ENCODE measurements at regions not wholly inside any gene's neighbourhood (a gene's known extent, or its start where the extent isn't known, plus 50 kb on each side); places are given as distances from the start of the nearest gene placed in this dataset.

GRCh38 chr9:28656727-28657126 lies 1083.4 kb upstream of the C9orf72 start:
- Mint-ChIP-seq H3K4me1 (peaks cover 0 to 3% of the 10 kb centered on the region in 2 donors), H3K36me3 (peaks cover 0 to 6% (median 0%) of the 10 kb centered on the region in 3 donors), H3K27me3 (ENCODE audit: low read depth in 3 of 3) (peaks cover 0 to 3% (median 0%) of the 10 kb centered on the region in 3 donors), H3K9me3 (peaks cover 1 to 14% (median 6%) of the 10 kb centered on the region in 6 donors), H3K27ac (no peak overlapping the region), H3K4me3 (no peak overlapping the region)
- DNase-seq = no peak

- no peaks in the 10 kb centered on the region for H3K4me1 Mint-ChIP-seq
- H3K27me3 Mint-ChIP-seq (ENCODE audit: low read depth in 3 of 3) = peaks cover 0 to 3% (median 0%) of the 10 kb centered on the region in 3 donors
- H3K27ac Mint-ChIP-seq = peak overlapping the region in 1 of 6 donors; percentile 22
- peaks cover 0 to 15% (median 7%) of the 10 kb centered on the region in 6 donors for H3K9me3 Mint-ChIP-seq
- no peak overlapping the region for H3K4me3 Mint-ChIP-seq
- no peak for DNase-seq
- peaks cover 0 to 3% (median 0%) of the 10 kb centered on the region in 3 donors for H3K36me3 Mint-ChIP-seq
These were observed 1088.6 kb upstream of the C9orf72 start for GRCh38 chr9:28661853-28662252.

GRCh38 chr9:28662675-28663074 lies 1089.4 kb upstream of the C9orf72 start:
- H3K36me3 Mint-ChIP-seq = peaks cover 0 to 3% (median 0%) of the 10 kb centered on the region in 3 donors
- H3K4me3 Mint-ChIP-seq = no peak overlapping the region
- H3K4me1 Mint-ChIP-seq = peaks cover 0 to under 1% of the 10 kb centered on the region in 2 donors
- no peak overlapping the region for H3K27ac Mint-ChIP-seq
- H3K27me3 Mint-ChIP-seq (ENCODE audit: low read depth in 3 of 3) = peaks cover 0 to 3% (median 0%) of the 10 kb centered on the region in 3 donors
- no peak for DNase-seq
- H3K9me3 Mint-ChIP-seq = peaks cover 0 to 15% (median 5%) of the 10 kb centered on the region in 6 donors

- Mint-ChIP-seq H3K27ac (no peak overlapping the region), H3K4me3 (peak overlapping the region in 1 of 5 donors; percentile 33), H3K9me3 (peaks cover 2 to 21% (median 5%) of the 10 kb centered on the region in 6 donors), H3K27me3 (ENCODE audit: low read depth in 3 of 3) (no peaks in the 10 kb centered on the region), H3K36me3 (no peaks in the 10 kb centered on the region), H3K4me1 (peaks cover 5 to 8% of the 10 kb centered on the region in 2 donors)
- DNase-seq = no peak
These were observed 1094.9 kb upstream of the C9orf72 start for GRCh38 chr9:28668158-28668557.

- H3K9me3 Mint-ChIP-seq = peaks cover 2 to 14% (median 4%) of the 10 kb centered on the region in 6 donors
- no peaks in the 10 kb centered on the region for H3K36me3 Mint-ChIP-seq
- H3K27me3 Mint-ChIP-seq (ENCODE audit: low read depth in 3 of 3) = no peaks in the 10 kb centered on the region
- H3K4me1 Mint-ChIP-seq = peaks cover 5 to 8% of the 10 kb centered on the region in 2 donors
- H3K4me3 Mint-ChIP-seq = no peak overlapping the region
- DNase-seq = no peak
- H3K27ac Mint-ChIP-seq = no peak overlapping the region
These were observed 1097.7 kb upstream of the C9orf72 start for GRCh38 chr9:28671000-28671399.

GRCh38 chr9:28678097-28678496 lies 1104.8 kb upstream of the C9orf72 start:
- Mint-ChIP-seq H3K4me1 (no peaks in the 10 kb centered on the region), H3K36me3 (peaks cover 0 to 2% (median 0%) of the 10 kb centered on the region in 3 donors), H3K4me3 (no peak overlapping the region), H3K9me3 (peaks cover 2 to 11% (median 4%) of the 10 kb centered on the region in 6 donors), H3K27ac (no peak overlapping the region), H3K27me3 (ENCODE audit: low read depth in 3 of 3) (no peaks in the 10 kb centered on the region)
- DNase-seq = no peak

- H3K27ac Mint-ChIP-seq = no peak overlapping the region
- peaks cover 0 to 4% (median 0%) of the 10 kb centered on the region in 3 donors for H3K27me3 Mint-ChIP-seq (ENCODE audit: low read depth in 3 of 3)
- no peaks in the 10 kb centered on the region for H3K4me1 Mint-ChIP-seq
- DNase-seq = no peak
- H3K9me3 Mint-ChIP-seq = peaks cover 0 to 29% (median 13%) of the 10 kb centered on the region in 6 donors
- no peak overlapping the region for H3K4me3 Mint-ChIP-seq
- H3K36me3 Mint-ChIP-seq = peaks cover 0 to 4% (median 3%) of the 10 kb centered on the region in 3 donors
These were observed 1114.9 kb upstream of the C9orf72 start for GRCh38 chr9:28688172-28688571.

- H3K36me3 Mint-ChIP-seq = peaks cover 0 to 3% (median 0%) of the 10 kb centered on the region in 3 donors
- no peaks in the 10 kb centered on the region for H3K27me3 Mint-ChIP-seq (ENCODE audit: low read depth in 3 of 3)
- H3K4me1 Mint-ChIP-seq = no peaks in the 10 kb centered on the region
- no peak overlapping the region for H3K4me3 Mint-ChIP-seq
- H3K9me3 Mint-ChIP-seq = peaks cover 1 to 26% (median 12%) of the 10 kb centered on the region in 6 donors
- no peak overlapping the region for H3K27ac Mint-ChIP-seq
- no peak for DNase-seq
These were observed 1118.7 kb upstream of the C9orf72 start for GRCh38 chr9:28692012-28692411.

GRCh38 chr9:28696960-28697359 lies 1123.7 kb upstream of the C9orf72 start:
- H3K9me3 Mint-ChIP-seq = peaks cover 4 to 47% (median 28%) of the 10 kb centered on the region in 6 donors
- H3K27ac Mint-ChIP-seq = no peak overlapping the region
- no peak for DNase-seq
- no peaks in the 10 kb centered on the region for H3K27me3 Mint-ChIP-seq (ENCODE audit: low read depth in 3 of 3)
- no peaks in the 10 kb centered on the region for H3K4me1 Mint-ChIP-seq
- peaks cover 0 to 3% (median 0%) of the 10 kb centered on the region in 3 donors for H3K36me3 Mint-ChIP-seq
- no peak overlapping the region for H3K4me3 Mint-ChIP-seq

- Mint-ChIP-seq H3K36me3 (peaks cover 0 to 5% (median 0%) of the 10 kb centered on the region in 3 donors), H3K4me3 (no peak overlapping the region), H3K27me3 (ENCODE audit: low read depth in 3 of 3) (no peaks in the 10 kb centered on the region), H3K4me1 (no peaks in the 10 kb centered on the region), H3K9me3 (peaks cover 9 to 51% (median 39%) of the 10 kb centered on the region in 6 donors), H3K27ac (no peak overlapping the region)
- DNase-seq = no peak
These were observed 1126.4 kb upstream of the C9orf72 start for GRCh38 chr9:28699632-28700031.

GRCh38 chr9:28707616-28708015 lies 1134.3 kb upstream of the C9orf72 start:
- no peak for DNase-seq
- H3K27me3 Mint-ChIP-seq (ENCODE audit: low read depth in 3 of 3) = peaks cover 0 to 1% (median 0%) of the 10 kb centered on the region in 3 donors
- no peaks in the 10 kb centered on the region for H3K4me1 Mint-ChIP-seq
- H3K36me3 Mint-ChIP-seq = peaks cover 0 to 5% (median 5%) of the 10 kb centered on the region in 3 donors
- H3K4me3 Mint-ChIP-seq = no peak overlapping the region
- H3K27ac Mint-ChIP-seq = no peak overlapping the region
- H3K9me3 Mint-ChIP-seq = peaks cover 5 to 34% (median 21%) of the 10 kb centered on the region in 6 donors

GRCh38 chr9:28714188-28714587 lies 1140.9 kb upstream of the C9orf72 start:
- no peaks in the 10 kb centered on the region for H3K36me3 Mint-ChIP-seq
- H3K4me3 Mint-ChIP-seq = no peak overlapping the region
- peaks cover 0 to 16% (median 5%) of the 10 kb centered on the region in 6 donors for H3K9me3 Mint-ChIP-seq
- no peaks in the 10 kb centered on the region for H3K27me3 Mint-ChIP-seq (ENCODE audit: low read depth in 3 of 3)
- no peak for DNase-seq
- no peaks in the 10 kb centered on the region for H3K4me1 Mint-ChIP-seq
- no peak overlapping the region for H3K27ac Mint-ChIP-seq

GRCh38 chr9:28718226-28718625 lies 1144.9 kb upstream of the C9orf72 start:
- Mint-ChIP-seq H3K4me1 (no peaks in the 10 kb centered on the region), H3K36me3 (no peaks in the 10 kb centered on the region), H3K9me3 (peaks cover 0 to 11% (median 4%) of the 10 kb centered on the region in 6 donors), H3K4me3 (no peak overlapping the region), H3K27ac (no peak overlapping the region), H3K27me3 (ENCODE audit: low read depth in 3 of 3) (no peaks in the 10 kb centered on the region)
- no peak for DNase-seq

- no peak for DNase-seq
- Mint-ChIP-seq H3K27me3 (ENCODE audit: low read depth in 3 of 3) (no peaks in the 10 kb centered on the region), H3K9me3 (peaks cover 0 to 12% (median 2%) of the 10 kb centered on the region in 6 donors), H3K4me1 (no peaks in the 10 kb centered on the region), H3K27ac (no peak overlapping the region), H3K4me3 (no peak overlapping the region), H3K36me3 (no peaks in the 10 kb centered on the region)
These were observed 1147.5 kb upstream of the C9orf72 start for GRCh38 chr9:28720746-28721145.

GRCh38 chr9:28730111-28730510 lies 1156.8 kb upstream of the C9orf72 start:
- Mint-ChIP-seq H3K4me3 (no peak overlapping the region), H3K27ac (no peak overlapping the region), H3K9me3 (peaks cover 0 to 26% (median 12%) of the 10 kb centered on the region in 6 donors), H3K27me3 (ENCODE audit: low read depth in 3 of 3) (no peaks in the 10 kb centered on the region), H3K4me1 (peaks cover 0 to 2% of the 10 kb centered on the region in 2 donors), H3K36me3 (no peaks in the 10 kb centered on the region)
- DNase-seq = no peak
